NCI-H187 (cell line): ENCODE measurements at regions not wholly inside any gene's neighbourhood (a gene's known extent, or its start where the extent isn't known, plus 50 kb on each side); places are given as distances from the start of the nearest gene placed in this dataset.

Experiments used
- DNase-seq, 2 experiments: peaks; one replicate each; lab custom pipeline; 2025; lab: John Stamatoyannopoulos, UW

DNA sequence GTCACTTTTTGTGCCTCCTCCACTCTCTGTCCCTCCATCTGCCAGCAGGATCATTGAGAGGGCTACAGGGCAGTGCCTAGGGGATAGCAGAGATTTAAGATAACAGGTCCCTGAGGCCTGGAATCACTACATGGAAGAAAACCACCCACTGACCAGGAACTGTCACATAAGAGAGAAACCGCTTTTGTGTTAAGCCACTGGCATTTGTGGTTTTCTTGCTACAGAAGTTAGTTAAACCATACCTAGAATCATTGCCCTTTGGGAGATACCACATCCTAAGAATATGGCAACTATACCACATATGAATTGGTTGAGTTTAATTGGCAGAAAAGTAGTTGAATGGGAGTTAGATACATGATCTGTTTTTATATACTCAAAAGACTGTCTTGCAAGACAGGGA, 112.8 kb upstream of the LPP start:
- no peak for DNase-seq

DNA sequence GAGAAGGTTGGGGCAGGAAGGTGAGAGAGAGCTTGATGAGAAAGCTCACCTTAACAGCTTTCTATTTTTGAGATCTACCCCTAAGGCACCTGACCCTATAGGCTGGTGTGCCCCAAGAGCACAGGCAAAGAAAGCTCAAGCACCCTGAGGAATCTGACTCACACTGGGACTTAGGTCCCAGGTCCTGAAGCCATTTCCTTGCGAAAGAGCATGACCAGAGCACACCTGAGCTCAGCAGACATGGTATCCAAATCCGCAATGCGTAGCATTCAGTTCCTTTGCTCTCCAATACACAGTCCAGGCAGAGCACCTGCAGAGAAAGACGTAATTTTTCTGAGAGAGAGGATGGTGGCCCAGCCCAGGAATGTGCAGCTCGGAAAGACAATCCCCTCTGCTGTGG, 112.1 kb upstream of the LPP start:
- no peak for DNase-seq

GRCh38 chr3:188042466-188042865, 111.5 kb upstream of the LPP start:
- DNase-seq, result no peak

DNA sequence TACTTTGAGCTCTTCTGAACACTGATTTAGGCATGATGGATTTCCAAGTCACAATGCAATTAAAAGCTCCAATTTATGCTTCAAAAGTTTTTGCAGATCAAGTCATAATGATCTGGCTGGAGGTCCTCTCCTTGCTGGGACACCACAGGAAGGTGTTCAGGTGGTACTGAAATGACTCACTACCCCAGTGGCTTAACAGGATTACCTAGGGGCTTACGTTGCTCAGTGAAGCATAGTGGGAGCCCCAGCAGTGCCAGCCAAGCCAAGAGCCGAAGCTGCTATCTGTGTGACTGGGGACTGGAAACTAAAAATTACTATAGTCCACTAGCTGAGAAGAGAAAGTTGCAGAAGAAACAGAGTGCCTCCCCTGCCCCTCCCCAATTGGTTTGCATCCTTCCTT, 110.1 kb upstream of the LPP start:
- DNase-seq, result no peak

- DNase-seq, result no peak
These were observed 107.3 kb upstream of the LPP start for GRCh38 chr3:188046561-188047211.

- DNase-seq, result no peak
These were observed 106.4 kb upstream of the LPP start for GRCh38 chr3:188047536-188047935.

DNA sequence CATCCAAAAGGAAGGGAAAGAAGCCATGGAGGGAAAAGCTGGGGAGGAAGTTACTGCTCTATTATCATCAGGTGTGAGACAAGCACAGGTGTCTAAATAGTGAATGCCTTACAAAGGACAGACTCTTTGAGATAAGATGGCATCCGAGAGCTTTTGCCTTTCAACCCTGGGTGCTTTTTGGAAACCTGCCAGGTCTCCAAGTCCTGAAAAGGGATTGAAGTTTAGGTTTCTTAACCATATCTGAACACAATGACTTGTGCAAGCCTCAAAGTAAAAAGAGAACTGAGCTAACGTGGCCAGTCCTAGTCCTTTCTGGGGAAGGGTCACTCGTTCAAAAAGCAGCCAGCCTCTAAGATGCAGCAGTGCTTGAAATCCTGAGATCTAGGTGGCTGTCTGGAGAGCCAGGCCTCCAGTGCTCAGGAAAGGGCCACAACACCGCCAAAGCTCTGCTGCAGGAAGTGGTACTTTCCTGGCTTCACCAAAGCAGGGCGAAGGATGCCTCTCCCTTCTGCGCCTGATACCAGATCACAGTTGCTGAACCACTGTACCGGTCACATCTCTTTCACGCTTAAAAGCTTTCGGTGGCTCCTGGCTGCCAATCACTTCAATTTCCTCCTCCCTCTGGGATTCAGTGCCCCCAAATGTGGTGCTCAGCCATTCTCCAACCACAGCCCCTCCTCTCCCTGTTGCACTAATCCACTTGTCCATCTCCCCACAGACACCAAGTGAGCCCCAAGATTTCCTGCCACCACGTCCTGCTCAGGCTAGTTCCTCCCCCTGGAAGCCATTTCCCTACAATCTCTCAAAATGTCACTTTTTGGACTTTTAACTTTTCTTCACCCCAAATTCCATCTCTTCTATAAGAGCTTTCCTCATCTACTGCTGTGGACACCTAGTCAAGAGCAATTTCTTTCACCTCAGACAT, 104.1 kb upstream of the LPP start:
- DNase-seq, result peak in 1 of 2 experiments; percentile 5

- no peak for DNase-seq
These were observed 102.2 kb upstream of the LPP start for GRCh38 chr3:188051801-188052168.

GRCh38 chr3:188052169-188053035, 101.6 kb upstream of the LPP start:
- no peak for DNase-seq

DNA sequence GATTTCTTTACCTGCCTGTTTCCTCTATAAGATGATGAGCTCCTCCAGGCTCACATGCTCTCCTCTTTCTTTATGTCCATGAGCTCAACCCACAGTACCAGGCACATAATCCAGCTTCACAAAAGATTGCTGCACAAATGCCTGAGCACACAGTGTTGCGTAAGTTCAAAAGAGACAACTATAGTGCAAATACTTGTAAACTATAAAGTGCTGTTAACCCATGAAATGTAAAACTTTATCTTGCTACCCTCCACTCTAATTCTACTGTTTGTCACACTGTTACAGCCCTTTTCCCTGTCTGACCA, 101.0 kb upstream of the LPP start:
- DNase-seq, result no peak

DNA sequence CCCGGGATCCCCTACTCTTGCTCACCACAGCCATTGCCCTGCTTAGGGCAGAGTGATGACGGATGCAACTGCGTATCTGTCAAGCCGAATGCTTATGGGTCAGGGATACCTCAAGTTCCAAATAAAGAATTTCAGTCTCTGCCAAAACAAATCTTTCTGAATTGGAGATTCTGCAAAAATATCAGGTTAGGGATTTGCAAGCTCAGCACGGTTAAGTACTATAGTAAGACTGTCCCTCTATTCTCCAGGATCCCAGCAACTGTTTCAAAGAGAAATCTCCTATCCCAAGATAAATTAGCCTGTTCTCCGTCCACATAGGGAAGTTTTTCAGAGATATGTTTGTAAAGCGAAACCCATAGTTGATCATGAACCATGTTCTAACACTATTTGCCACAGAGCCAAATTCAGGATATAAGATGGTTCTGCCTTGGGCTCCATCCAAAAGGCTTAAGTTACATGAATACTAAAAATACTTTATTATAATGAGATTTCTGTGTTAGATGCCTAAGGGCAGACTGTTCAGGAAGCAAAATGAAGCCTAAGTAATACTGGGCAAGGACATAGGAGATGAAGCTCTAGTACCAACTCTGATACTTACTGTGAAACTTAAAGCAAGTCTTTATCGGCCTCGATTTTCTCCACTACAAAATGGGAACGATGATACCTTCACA, 100.1 kb upstream of the LPP start:
- no peak for DNase-seq

DNA sequence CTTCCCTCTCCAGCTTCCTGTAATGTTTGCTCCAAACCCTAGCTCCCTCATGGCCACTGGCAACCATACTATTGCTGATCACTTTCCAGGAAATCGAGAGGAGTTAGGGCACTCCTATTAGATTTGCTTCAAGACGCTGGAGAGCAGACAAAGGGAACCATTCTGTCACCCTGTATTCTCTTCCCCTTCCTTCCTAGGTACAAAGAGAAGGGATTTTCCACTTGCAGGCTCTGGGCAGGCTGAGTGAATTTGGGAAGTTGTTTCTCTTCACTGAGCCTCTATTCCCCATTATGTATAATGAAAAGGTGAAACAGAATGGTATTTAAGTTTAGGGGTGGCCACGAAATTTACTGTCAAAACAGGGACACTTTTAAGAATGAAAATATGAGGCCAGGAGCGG, 99.4 kb upstream of the LPP start:
- no peak for DNase-seq

DNA sequence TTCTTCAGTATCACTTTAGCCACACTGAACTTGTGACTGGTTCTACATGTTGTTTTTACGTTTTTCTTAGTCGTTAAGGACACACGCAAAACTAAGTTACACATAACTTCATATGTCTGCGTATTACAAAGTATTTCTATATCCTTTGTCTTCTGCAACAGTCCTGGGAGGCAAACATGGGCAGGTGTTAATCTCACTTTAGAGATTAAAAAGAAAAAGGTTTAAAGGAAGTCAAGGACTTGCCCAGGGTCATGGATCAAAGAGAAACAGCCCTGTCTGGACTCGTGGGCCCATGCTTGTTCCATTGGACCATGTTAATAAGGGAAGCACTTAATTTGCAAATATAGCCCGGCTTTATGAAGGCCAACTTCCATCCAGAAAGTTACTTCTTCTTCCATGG, 98.6 kb upstream of the LPP start:
- DNase-seq, result no peak

DNA sequence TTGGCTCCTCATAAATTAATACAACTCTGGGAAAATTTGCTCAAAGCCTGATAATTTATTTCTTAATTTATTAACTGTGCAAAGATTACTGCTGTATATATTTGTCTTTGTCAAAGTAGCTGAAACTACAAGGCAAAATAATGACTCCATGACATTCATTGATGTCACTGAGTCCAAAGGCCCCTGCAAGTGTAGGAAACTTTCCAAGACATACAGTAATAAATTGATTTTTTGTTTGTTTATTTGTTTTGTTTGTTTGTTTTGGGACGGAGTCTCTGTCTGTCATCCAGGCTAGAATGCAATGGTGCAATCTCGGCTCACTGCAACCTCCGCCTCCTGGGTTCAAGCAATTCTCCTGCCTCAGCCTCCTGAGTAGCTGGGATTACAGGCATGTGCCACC, 96.8 kb upstream of the LPP start:
- no peak for DNase-seq

GRCh38 chr3:188058569-188059184, 95.3 kb upstream of the LPP start:
- no peak for DNase-seq

GRCh38 chr3:188059351-188059750, 94.6 kb upstream of the LPP start:
- no peak for DNase-seq

DNA sequence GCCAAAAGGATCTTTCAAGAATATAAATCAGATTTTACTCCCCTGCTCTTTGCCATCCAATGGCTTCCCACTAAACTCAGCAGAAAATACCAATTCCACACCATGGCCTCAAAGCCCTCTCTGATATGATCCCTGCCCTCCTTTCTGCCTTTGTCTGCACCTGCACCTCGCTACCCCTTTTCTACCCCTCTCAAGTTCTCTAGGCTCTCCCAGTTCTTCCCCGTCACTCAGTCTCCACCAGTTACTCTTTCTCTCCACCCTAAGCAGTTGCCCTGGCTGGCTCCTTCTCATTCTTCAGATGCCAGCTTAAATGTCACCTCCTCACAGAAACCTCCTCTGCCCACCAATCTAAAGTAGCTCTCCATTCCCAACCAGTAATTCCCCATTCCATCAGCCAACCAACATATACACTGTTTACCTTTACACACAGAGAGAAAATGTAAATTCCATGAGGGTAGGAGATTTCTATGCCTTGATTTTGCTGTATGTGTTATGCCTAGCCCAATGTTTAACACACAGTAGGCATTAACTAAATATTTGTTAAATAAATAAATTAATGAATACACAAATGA, 93.6 kb upstream of the LPP start:
- no peak for DNase-seq

DNA sequence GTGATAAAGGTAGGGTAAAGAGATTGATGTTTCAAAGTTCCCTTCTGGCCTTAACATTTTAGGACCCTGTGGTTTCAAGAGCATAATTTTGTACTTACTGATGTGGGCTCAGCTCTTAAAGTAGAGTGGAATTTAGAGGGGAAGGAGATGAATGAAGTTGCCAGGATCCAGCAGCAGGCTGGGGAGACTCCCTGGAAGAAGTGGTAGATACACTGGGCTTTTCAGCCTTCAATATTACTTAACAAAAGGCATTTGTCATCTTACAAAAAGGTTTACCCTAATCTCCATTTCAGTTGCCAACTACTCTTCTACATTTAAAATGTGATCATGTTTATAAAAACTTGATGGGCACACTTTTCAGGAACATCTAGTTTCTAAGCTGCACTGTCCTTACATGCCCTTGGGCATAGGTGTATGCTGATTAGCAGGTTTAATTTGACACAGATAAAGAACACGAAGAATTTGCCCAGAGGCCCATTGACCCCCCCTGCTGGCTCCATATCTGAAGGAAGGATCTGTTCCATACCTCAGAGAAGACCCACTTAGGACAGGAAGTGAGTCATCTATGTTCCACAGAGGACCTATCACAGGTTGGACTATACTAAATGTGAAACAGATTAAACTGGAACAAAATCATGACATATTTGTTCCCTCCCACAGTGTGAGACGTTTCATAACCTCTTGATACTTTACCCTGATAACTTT, 93.0 kb upstream of the LPP start:
- DNase-seq, result no peak

DNA sequence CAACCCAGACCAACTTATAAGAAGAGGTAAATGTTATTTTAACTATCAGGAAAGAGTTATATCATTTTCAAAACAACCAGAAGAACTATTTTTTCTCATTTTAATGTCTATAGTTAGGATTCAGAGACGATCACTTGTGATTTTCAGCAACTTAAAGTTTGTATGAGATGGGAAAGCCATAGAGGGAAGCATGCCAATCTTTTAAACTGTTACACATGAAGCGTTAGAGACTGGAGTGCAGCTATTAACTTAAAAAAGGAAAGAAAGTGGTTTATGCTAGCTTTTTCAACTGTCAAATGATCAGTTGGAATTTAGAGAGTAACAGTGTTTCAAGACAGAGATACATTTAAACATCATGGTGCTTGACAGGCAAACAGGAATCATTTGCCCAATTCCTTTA, 91.7 kb upstream of the LPP start:
- no peak for DNase-seq

DNA sequence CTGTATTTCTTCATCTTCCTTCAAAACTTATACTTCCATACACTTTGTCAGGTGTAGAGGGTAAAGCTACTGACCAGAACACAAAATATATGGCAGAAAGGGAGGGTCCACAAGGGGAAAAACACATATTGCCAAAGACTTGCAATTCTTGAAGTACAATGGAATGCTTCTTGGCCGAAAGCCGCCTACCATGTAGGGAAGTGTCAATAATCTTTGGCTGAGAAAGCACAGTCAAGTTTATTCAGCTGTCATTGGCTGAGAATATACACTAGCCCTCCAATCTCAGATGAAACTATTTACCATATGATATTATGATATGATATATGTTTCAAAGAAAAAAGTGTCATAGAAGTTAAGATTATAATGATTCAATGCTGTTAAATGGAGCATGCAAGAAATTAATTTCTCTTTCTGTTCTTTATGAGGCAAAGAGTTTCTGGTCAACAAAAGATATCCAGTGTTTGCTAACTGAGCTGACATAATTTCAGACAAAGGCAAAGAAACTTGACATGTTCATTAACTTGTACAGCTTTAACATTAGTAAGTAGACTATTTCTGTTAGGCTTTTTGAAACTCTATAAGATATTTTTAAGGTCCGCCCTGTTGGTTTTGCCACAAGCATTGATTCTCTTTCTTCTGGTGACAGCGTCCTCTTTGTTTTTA, 89.0 kb upstream of the LPP start:
- DNase-seq, result no peak
